ENCODE measurements at regions not wholly inside any gene's neighbourhood (a gene's known extent, or its start where the extent isn't known, plus 50 kb on each side); places are given as distances from the start of the nearest gene placed in this dataset.

GRCh38 chr15:70271422-70272088, 173.8 kb upstream of the TLE3 start:
- TF ChIP-seq POLR2A (IDR thresholded peaks at IDR 0.05; ENCODE audit: low read depth, low read length) = no peak
- TF ChIP-seq, protein P1, sequence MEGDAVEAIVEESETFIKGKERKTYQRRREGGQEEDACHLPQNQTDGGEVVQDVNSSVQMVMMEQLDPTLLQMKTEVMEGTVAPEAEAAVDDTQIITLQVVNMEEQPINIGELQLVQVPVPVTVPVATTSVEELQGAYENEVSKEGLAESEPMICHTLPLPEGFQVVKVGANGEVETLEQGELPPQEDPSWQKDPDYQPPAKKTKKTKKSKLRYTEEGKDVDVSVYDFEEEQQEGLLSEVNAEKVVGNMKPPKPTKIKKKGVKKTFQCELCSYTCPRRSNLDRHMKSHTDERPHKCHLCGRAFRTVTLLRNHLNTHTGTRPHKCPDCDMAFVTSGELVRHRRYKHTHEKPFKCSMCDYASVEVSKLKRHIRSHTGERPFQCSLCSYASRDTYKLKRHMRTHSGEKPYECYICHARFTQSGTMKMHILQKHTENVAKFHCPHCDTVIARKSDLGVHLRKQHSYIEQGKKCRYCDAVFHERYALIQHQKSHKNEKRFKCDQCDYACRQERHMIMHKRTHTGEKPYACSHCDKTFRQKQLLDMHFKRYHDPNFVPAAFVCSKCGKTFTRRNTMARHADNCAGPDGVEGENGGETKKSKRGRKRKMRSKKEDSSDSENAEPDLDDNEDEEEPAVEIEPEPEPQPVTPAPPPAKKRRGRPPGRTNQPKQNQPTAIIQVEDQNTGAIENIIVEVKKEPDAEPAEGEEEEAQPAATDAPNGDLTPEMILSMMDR (conservative IDR thresholded peaks at IDR 0.05; ENCODE audit: low read depth, low read length) = no peak
- TF ChIP-seq RFX5 (IDR thresholded peaks at IDR 0.05; ENCODE audit: low read depth, low read length) = no peak
- no peak for TF ChIP-seq MAZ (IDR thresholded peaks at IDR 0.05; ENCODE audit: borderline replicate concordance, low read depth, low read length)
- TF ChIP-seq BHLHE40 (IDR thresholded peaks at IDR 0.05; ENCODE audit: low read depth, low read length) = no peak
- 0 out of 2 replicates have a peak, but pooled peaks have one; percentile 8 for TF ChIP-seq RAD21 (IDR thresholded peaks at IDR 0.05; ENCODE audit: low read length)
- peak; percentile 55; the same call in 1 of the 2 replicates for TF ChIP-seq MAFK (IDR thresholded peaks at IDR 0.05; ENCODE audit: low read depth, low read length)
- TF ChIP-seq USF2 (IDR thresholded peaks at IDR 0.05; ENCODE audit: low read depth, low read length) = no peak
